Frontal cortex (tissue), 3 donors: ENCODE measurements at regions not wholly inside any gene's neighbourhood (a gene's known extent, or its start where the extent isn't known, plus 50 kb on each side); places are given as distances from the start of the nearest gene placed in this dataset.

Experiments used
- DNase-seq, 2 donors: peaks; one replicate each; pipeline ENCODE4 v3.0.0; 2012; ENCODE audit warnings: low spot score in 2 of 2
- FAIRE-seq: peaks from 2 replicates; lab custom pipeline; 2012; peaks lifted over from hg19 to GRCh38; lab: Jason Lieb, UNC
- donor health status: control.
- donor health status: control.
- donor health status: control.

- DNase-seq (no peak), FAIRE-seq (no peak)
These were observed 173.4 kb upstream of the SHH start for GRCh38 chr7:155985518-155986250.

- FAIRE-seq = no peak
- no peak for DNase-seq
These were observed 172.5 kb upstream of the SHH start for GRCh38 chr7:155984609-155985405.

GRCh38 chr7:155984028-155984580 lies 171.8 kb upstream of the SHH start:
- DNase-seq = no peak

GRCh38 chr7:155983176-155983815 lies 171.0 kb upstream of the SHH start:
- FAIRE-seq (no peak), DNase-seq (no peak)

More at GRCh38 chr7:155984028-155984580, 171.8 kb upstream of the SHH start:
- FAIRE-seq = no peak

- no peak for FAIRE-seq
- DNase-seq = no peak
These were observed 169.4 kb upstream of the SHH start for GRCh38 chr7:155981703-155982102.

- FAIRE-seq (no peak), DNase-seq (no peak)
These were observed 168.6 kb upstream of the SHH start for GRCh38 chr7:155980841-155981240.

- no peak for DNase-seq
- FAIRE-seq = no peak
These were observed 167.7 kb upstream of the SHH start for GRCh38 chr7:155979994-155980393.

GRCh38 chr7:155979566-155979965 lies 167.3 kb upstream of the SHH start:
- FAIRE-seq (no peak), DNase-seq (no peak)

- FAIRE-seq = no peak
These were observed 163.2 kb upstream of the SHH start for GRCh38 chr7:155975490-155975889.

GRCh38 chr7:155974186-155974897 lies 162.1 kb upstream of the SHH start:
- FAIRE-seq (no peak), DNase-seq (no peak)

More at GRCh38 chr7:155975490-155975889, 163.2 kb upstream of the SHH start:
- DNase-seq = no peak

GRCh38 chr7:155973451-155973997 lies 161.3 kb upstream of the SHH start:
- no peak for DNase-seq
- FAIRE-seq = no peak

GRCh38 chr7:155972651-155973390 lies 160.6 kb upstream of the SHH start:
- no peak for FAIRE-seq

GRCh38 chr7:155972247-155972646 lies 160.0 kb upstream of the SHH start:
- no peak for FAIRE-seq
- DNase-seq = no peak

More at GRCh38 chr7:155972651-155973390, 160.6 kb upstream of the SHH start:
- no peak for DNase-seq

GRCh38 chr7:155971180-155971770 lies 159.0 kb upstream of the SHH start:
- DNase-seq = no peak
- FAIRE-seq = no peak

- FAIRE-seq (no peak), DNase-seq (no peak)
These were observed 157.1 kb upstream of the SHH start for GRCh38 chr7:155969192-155969929.

- DNase-seq (no peak), FAIRE-seq (no peak)
These were observed 152.7 kb upstream of the SHH start for GRCh38 chr7:155965010-155965409.

GRCh38 chr7:155964543-155964942 lies 152.3 kb upstream of the SHH start:
- no peak for DNase-seq
- FAIRE-seq = no peak

- no peak for FAIRE-seq
- no peak for DNase-seq
These were observed 151.5 kb upstream of the SHH start for GRCh38 chr7:155963771-155964195.
